ENCODE measurements at regions not wholly inside any gene's neighbourhood (a gene's known extent, or its start where the extent isn't known, plus 50 kb on each side); places are given as distances from the start of the nearest gene placed in this dataset.

- TF ChIP-seq CTCF (optimal IDR thresholded peaks at IDR 0.05 in 1 of 3, IDR thresholded peaks at IDR 0.05 in 1 of 3, conservative IDR thresholded peaks at IDR 0.05 in 1 of 3; ENCODE audit: extremely low read depth in 1 of 3, insufficient read depth in 2 of 3, low read length in 3 of 3) (no peak), EZH2 (IDR thresholded peaks at IDR 0.05; ENCODE audit: low read length) (no peak)
These were observed 976.7 kb downstream of the MCTP2 start for GRCh38 chr15:95208071-95208470.

All from keratinocyte (primary cell).